A673 (cell line): ENCODE measurements at regions not wholly inside any gene's neighbourhood (a gene's known extent, or its start where the extent isn't known, plus 50 kb on each side); places are given as distances from the start of the nearest gene placed in this dataset.

Experiments
- BruUV-seq: library from RNA; stranded (reverse); fragments of 400-500 nt; replicated peaks from 2 replicates; lab custom pipeline; 2021; lab: Mats Ljungman, UMichigan
- CTCF ChIA-PET: fragments of 300-600 bp; sonication (Branson Sonifier 250); formaldehyde crosslinking; loops from one replicate; lab custom pipeline; 2022; ENCODE audit warnings: antibody characterized with exemption; lab: Charles Lee
- POLR2A ChIA-PET: fragments of 300-600 bp; sonication (Branson Sonifier 250); formaldehyde crosslinking; loops from one replicate; lab custom pipeline; 2022; ENCODE audit warnings: antibody characterized with exemption; ENCODE audit not compliant: low non-redundant PET; lab: Charles Lee
- DNase-seq: peaks from one replicate; pipeline ENCODE4 v3.0.0-alpha.2; 2015; ENCODE audit warnings: low spot score
- H3K27ac ChIP-seq: fragments of 200-600 bp; sonication (generic); 2 replicates; pipeline ENCODE4 v1.5.1; 2016; ENCODE audit warnings: mixed run types, low read depth, mild to moderate bottlenecking, mixed read lengths, antibody characterized with exemption, low read length; ENCODE audit not compliant: poor library complexity, severe bottlenecking
- H3K27me3 ChIP-seq: fragments of 200-600 bp; sonication (generic); replicated peaks from 2 replicates; pipeline ENCODE4 v1.6.1; 2017; ENCODE audit warnings: mixed run types, low read depth, mild to moderate bottlenecking, mixed read lengths, antibody characterized with exemption, low read length; ENCODE audit not compliant: insufficient read depth, poor library complexity
- H3K36me3 ChIP-seq: fragments of 200-600 bp; sonication (generic); 2 replicates; pipeline ENCODE4 v1.6.1; 2016; ENCODE audit warnings: mixed run types, mild to moderate bottlenecking, mixed read lengths, antibody characterized with exemption, low read length; ENCODE audit not compliant: insufficient read depth, poor library complexity, severe bottlenecking
- H3K4me1 ChIP-seq: fragments of 200-600 bp; sonication (generic); 2 replicates; pipeline ENCODE4 v1.6.1; 2017; ENCODE audit warnings: mixed run types, mild to moderate bottlenecking, mixed read lengths, antibody characterized with exemption, low read length; ENCODE audit not compliant: insufficient read depth, poor library complexity, severe bottlenecking
- H3K4me3 ChIP-seq: fragments of 200-600 bp; sonication (generic); 2 replicates; pipeline ENCODE4 v1.5.1; 2016; ENCODE audit warnings: low read depth, mixed run types, mild to moderate bottlenecking, mixed read lengths, low read length; ENCODE audit not compliant: poor library complexity, severe bottlenecking
- H3K9me3 ChIP-seq: fragments of 200-600 bp; sonication (generic); 2 replicates; pipeline ENCODE4 v1.6.1; 2016; ENCODE audit warnings: mixed run types, low read depth, mild to moderate bottlenecking, mixed read lengths, antibody characterized with exemption, low read length; ENCODE audit not compliant: poor library complexity, severe bottlenecking
- EZH2 ChIP-seq: fragments of 200-600 bp; sonication (generic); IDR thresholded peaks from 2 replicates; pipeline ENCODE4 v1.6.1; 2017; ENCODE audit warnings: borderline replicate concordance, low read depth, mild to moderate bottlenecking, mixed read lengths, antibody characterized with exemption, low read length; ENCODE audit not compliant: poor library complexity, severe bottlenecking
- intact Hi-C: fragments of 100-400 bp; cut with micrococcal nuclease; formaldehyde crosslinking; loops from one replicate; pipeline ENCODE4 v1.10.0; 2022; ENCODE audit not compliant: unreplicated experiment
- TF ChIP-seq, protein P1 (sequence below): fragments of 300-800, 200-600 bp; sonication (generic); conservative IDR thresholded peaks from 2 replicates; pipeline ENCODE4 v1.5.1; 2017; ENCODE audit warnings: low read depth, mild to moderate bottlenecking, antibody characterized with exemption, low read length, moderate library complexity, mixed read lengths

DNA sequence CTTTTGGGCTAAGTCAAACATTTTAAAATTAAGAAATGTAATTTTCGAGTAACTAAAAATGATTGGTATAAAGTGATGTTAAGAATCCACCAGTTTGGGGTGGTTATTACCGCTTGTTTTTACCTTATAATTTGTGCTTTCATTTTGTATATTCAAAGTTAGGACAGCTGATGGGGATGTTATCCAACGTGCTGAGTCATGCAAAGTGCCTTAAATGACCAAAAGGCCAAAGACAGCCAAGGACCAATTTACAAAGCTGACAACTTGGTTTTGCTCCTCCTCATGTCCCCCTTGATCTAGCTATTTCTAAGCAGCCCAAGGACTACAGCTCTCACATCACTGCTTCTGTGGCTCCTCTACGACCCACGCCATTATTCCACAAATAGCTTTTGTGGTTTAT is 181.4 kb upstream of the PCDH7 start:
- ChIA-PET CTCF (no interaction called here), POLR2A (no interaction called here)
- H3K27me3 ChIP-seq = no peaks in the 10 kb centered on the region
- H3K4me1 ChIP-seq = no peaks in the 10 kb centered on the region
- no TSS peak for BruUV-seq
- no peaks in the 10 kb centered on the region for H3K36me3 ChIP-seq
- TF ChIP-seq, protein P1, sequence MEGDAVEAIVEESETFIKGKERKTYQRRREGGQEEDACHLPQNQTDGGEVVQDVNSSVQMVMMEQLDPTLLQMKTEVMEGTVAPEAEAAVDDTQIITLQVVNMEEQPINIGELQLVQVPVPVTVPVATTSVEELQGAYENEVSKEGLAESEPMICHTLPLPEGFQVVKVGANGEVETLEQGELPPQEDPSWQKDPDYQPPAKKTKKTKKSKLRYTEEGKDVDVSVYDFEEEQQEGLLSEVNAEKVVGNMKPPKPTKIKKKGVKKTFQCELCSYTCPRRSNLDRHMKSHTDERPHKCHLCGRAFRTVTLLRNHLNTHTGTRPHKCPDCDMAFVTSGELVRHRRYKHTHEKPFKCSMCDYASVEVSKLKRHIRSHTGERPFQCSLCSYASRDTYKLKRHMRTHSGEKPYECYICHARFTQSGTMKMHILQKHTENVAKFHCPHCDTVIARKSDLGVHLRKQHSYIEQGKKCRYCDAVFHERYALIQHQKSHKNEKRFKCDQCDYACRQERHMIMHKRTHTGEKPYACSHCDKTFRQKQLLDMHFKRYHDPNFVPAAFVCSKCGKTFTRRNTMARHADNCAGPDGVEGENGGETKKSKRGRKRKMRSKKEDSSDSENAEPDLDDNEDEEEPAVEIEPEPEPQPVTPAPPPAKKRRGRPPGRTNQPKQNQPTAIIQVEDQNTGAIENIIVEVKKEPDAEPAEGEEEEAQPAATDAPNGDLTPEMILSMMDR = no peak
- no peak for TF ChIP-seq EZH2
- DNase-seq = no peak
- no peaks in the 10 kb centered on the region for H3K9me3 ChIP-seq
- no peak overlapping the region for H3K27ac ChIP-seq
- H3K4me3 ChIP-seq = no peak overlapping the region
- intact Hi-C loops = no loop called here

DNA sequence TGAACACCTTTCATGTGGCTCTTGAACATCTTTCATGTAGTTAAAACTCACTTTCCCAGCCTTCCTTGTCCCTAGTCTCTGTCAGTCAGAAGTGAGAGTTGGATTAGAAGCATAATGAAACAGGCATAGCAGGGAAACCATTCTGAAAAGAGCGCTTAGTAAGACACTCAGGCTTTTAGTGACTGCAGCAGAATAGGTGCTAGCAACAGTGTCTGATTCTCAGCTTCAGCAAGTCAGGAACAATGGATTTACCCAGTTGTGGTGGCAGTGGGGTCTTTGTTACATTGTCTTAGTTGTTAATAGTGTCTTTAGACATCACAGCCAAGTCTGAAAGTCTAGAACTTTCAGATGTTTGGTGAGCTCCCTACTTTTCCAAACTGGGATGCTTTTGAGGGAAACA is 177.1 kb upstream of the PCDH7 start:
- DNase-seq = no peak
- Histone ChIP-seq H3K27me3 (no peaks in the 10 kb centered on the region), H3K27ac (no peak overlapping the region), H3K4me3 (no peak overlapping the region), H3K9me3 (no peaks in the 10 kb centered on the region), H3K36me3 (no peaks in the 10 kb centered on the region), H3K4me1 (no peaks in the 10 kb centered on the region)
- ChIA-PET CTCF (no interaction called here), POLR2A (no interaction called here)
- no peak for TF ChIP-seq EZH2
- TF ChIP-seq, protein P1 = no peak
- no TSS peak for BruUV-seq
- intact Hi-C loops = no loop called here

DNA sequence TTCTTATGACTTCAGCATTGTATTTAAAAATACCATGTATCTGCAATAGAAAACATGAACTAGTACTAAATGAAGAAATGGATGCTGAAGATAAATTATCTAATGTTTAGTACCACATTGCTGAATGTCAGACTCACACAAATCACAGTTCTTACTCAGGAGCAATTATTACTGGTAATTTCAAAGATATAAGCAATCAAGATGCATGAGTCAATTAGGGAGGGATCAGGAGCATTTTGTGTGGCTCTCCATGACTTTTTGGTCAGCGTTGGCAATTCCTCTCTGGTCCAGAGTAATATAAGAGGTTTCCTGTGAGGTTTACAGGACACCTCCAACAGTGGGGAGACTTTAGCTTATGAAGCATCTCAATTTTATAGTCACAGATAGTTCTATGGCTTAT is 167.0 kb upstream of the PCDH7 start:
- no peak overlapping the region for H3K4me3 ChIP-seq
- ChIA-PET POLR2A (no interaction called here), CTCF (no interaction called here)
- intact Hi-C loops = no loop called here
- H3K27ac ChIP-seq = no peak overlapping the region
- DNase-seq = no peak
- TF ChIP-seq, protein P1 = no peak
- no peak for TF ChIP-seq EZH2
- BruUV-seq = no TSS peak
- H3K9me3 ChIP-seq = no peaks in the 10 kb centered on the region
- no peaks in the 10 kb centered on the region for H3K4me1 ChIP-seq
- H3K27me3 ChIP-seq = no peaks in the 10 kb centered on the region
- no peaks in the 10 kb centered on the region for H3K36me3 ChIP-seq
